ENCODE measurements at regions not wholly inside any gene's neighbourhood (a gene's known extent, or its start where the extent isn't known, plus 50 kb on each side); places are given as distances from the start of the nearest gene placed in this dataset.

DNA sequence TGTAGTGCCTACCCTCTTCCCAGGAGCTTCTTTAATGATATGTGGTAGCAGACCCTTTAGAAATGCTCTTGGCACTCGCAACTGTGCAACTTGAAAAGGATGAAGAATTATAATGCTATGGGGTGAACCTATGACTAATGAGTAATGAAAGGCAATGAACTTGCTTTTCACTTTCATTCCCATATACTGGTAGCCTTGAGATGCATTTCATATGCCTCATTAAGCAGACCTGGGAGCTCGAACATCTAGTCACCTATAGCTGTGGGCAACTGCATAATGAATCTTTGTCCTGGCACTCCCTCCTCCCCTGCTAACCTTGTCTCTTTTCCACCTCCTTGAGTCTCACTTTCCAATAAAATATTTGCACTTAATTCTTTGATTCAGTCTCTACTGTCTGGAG is 605.9 kb upstream of the DAB2 start:
- no peak for TF ChIP-seq POLR2A (IDR thresholded peaks at IDR 0.05)
- TF ChIP-seq, protein P1, sequence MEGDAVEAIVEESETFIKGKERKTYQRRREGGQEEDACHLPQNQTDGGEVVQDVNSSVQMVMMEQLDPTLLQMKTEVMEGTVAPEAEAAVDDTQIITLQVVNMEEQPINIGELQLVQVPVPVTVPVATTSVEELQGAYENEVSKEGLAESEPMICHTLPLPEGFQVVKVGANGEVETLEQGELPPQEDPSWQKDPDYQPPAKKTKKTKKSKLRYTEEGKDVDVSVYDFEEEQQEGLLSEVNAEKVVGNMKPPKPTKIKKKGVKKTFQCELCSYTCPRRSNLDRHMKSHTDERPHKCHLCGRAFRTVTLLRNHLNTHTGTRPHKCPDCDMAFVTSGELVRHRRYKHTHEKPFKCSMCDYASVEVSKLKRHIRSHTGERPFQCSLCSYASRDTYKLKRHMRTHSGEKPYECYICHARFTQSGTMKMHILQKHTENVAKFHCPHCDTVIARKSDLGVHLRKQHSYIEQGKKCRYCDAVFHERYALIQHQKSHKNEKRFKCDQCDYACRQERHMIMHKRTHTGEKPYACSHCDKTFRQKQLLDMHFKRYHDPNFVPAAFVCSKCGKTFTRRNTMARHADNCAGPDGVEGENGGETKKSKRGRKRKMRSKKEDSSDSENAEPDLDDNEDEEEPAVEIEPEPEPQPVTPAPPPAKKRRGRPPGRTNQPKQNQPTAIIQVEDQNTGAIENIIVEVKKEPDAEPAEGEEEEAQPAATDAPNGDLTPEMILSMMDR (IDR thresholded peaks at IDR 0.05) = no peak

All from testis (tissue), 2 donors.